GM12878 (cell line): ENCODE measurements at regions not wholly inside any gene's neighbourhood (a gene's known extent, or its start where the extent isn't known, plus 50 kb on each side); places are given as distances from the start of the nearest gene placed in this dataset.

Source experiments
- ATAC-seq: fragments of 200-7000 bp; cut with Tn5 transposase; 3 replicates; pipeline ENCODE4 v1.9.1; 2020; ENCODE audit warnings: mild to moderate bottlenecking, moderate library complexity
- BruUV-seq: library from RNA; stranded (reverse); fragments of 400-500 nt; replicated peaks from 2 replicates; lab custom pipeline; 2021; lab: Mats Ljungman, UMichigan
- CTCF ChIA-PET: fragments of 300-600 bp; sonication (Branson Sonifier 250); formaldehyde crosslinking; extraction: SDS; loops from one replicate; lab custom pipeline; 2021; ENCODE audit warnings: inconsistent platforms; lab: Yijun Ruan, JAX
- POLR2A ChIA-PET: fragments of 350-600 bp; formaldehyde crosslinking; extraction: SDS; loops from one replicate; lab custom pipeline; 2021; ENCODE audit warnings: inconsistent platforms; lab: Charles Lee
- RAD21 ChIA-PET: fragments of 300-600 bp; sonication (Branson Sonifier 250); formaldehyde crosslinking; loops from one replicate; lab custom pipeline; 2023; ENCODE audit warnings: antibody characterized with exemption; ENCODE audit not compliant: unreplicated experiment; lab: Charles Lee
- SMC1A ChIA-PET: fragments of 300-600 bp; sonication (Branson Sonifier 250); formaldehyde crosslinking; loops from one replicate; lab custom pipeline; 2023; ENCODE audit not compliant: unreplicated experiment, uncharacterized antibody; lab: Charles Lee
- DNase-seq: peaks from one replicate; pipeline ENCODE4 v3.0.0-alpha.2; 2011; ENCODE audit warnings: low read depth, low spot score
- FAIRE-seq: peaks from 3 replicates; lab custom pipeline; 2011; peaks lifted over from hg19 to GRCh38; lab: Jason Lieb, UNC
- H2AFZ ChIP-seq: 2 replicates; pipeline ENCODE4 v1.6.0; 2011; ENCODE audit warnings: low read depth, low read length, control low read depth; ENCODE audit not compliant: control insufficient read depth
- H3K27ac ChIP-seq: 2 replicates; pipeline ENCODE4 v1.5.1; 2011; ENCODE audit warnings: control low read depth; ENCODE audit not compliant: control insufficient read depth, insufficient read depth
- H3K27me3 ChIP-seq, 2 experiments: replicated peaks in 1 of 2; 2 replicates each; pipeline versions ENCODE4 v1.6.0 to v1.6.1; 2011; ENCODE audit warnings: low read length in 1 of 2; ENCODE audit not compliant: control insufficient read depth in 2 of 2, insufficient read depth in 2 of 2
- H3K36me3 ChIP-seq, 2 experiments: 2 replicates each; pipeline ENCODE4 v1.5.1; 2011; ENCODE audit warnings: low read length in 1 of 2; ENCODE audit not compliant: control insufficient read depth in 2 of 2, insufficient read depth in 2 of 2
- H3K4me1 ChIP-seq: 2 replicates; pipeline ENCODE4 v1.6.1; 2011; ENCODE audit warnings: mild to moderate bottlenecking, low read length, moderate library complexity, mixed read lengths; ENCODE audit not compliant: control insufficient read depth, insufficient read depth
- H3K4me2 ChIP-seq: 2 replicates; pipeline ENCODE4 v1.6.0; 2011; ENCODE audit warnings: control low read depth; ENCODE audit not compliant: control insufficient read depth, insufficient read depth
- H3K4me3 ChIP-seq: fragments of 200-600 bp; sonication (generic); 2 replicates; pipeline ENCODE4 v1.5.1; 2016
- H3K79me2 ChIP-seq: 2 replicates; pipeline ENCODE4 v1.6.0; 2011; ENCODE audit warnings: low read length; ENCODE audit not compliant: control insufficient read depth, insufficient read depth
- H3K9ac ChIP-seq: 2 replicates; pipeline ENCODE4 v1.8.0; 2011; ENCODE audit warnings: low read length, control low read depth, mixed read lengths; ENCODE audit not compliant: control insufficient read depth, insufficient read depth
- H3K9me3 ChIP-seq: replicated peaks from 3 replicates; pipeline ENCODE4 v1.5.1; 2011; ENCODE audit warnings: mild to moderate bottlenecking, low read length; ENCODE audit not compliant: control insufficient read depth, insufficient read depth
- H4K20me1 ChIP-seq: 2 replicates; pipeline ENCODE4 v1.6.0; 2011; ENCODE audit not compliant: control insufficient read depth, insufficient read depth
- BACH1 ChIP-seq: fragments of 450-650 bp; IDR thresholded peaks from 2 replicates; pipeline ENCODE4 v1.6.1; 2017; ENCODE audit warnings: mild to moderate bottlenecking, borderline replicate concordance
- CEBPZ ChIP-seq: fragments of 150-350 bp; IDR thresholded peaks from 2 replicates; pipeline ENCODE4 v1.6.1; 2016; ENCODE audit warnings: low read depth, low read length
- NFYA ChIP-seq: IDR thresholded peaks from 2 replicates; pipeline ENCODE4 v1.6.1; 2011; ENCODE audit warnings: low read depth, mild to moderate bottlenecking, low read length, improper control_type of control experiment, borderline replicate concordance
- POLR2AphosphoS5 ChIP-seq: IDR thresholded peaks from 2 replicates; pipeline ENCODE4 v1.6.1; 2011; ENCODE audit warnings: mild to moderate bottlenecking, low read length, inconsistent platforms
- RB1 ChIP-seq: fragments of 450-650 bp; formaldehyde crosslinking; IDR thresholded peaks from 2 replicates; pipeline ENCODE4 v1.6.1; 2017; ENCODE audit warnings: mild to moderate bottlenecking, borderline replicate concordance
- RUNX3 ChIP-seq: IDR thresholded peaks from 2 replicates; pipeline ENCODE4 v1.6.1; 2012; ENCODE audit warnings: low read length, inconsistent platforms
- WRNIP1 ChIP-seq: IDR thresholded peaks from 2 replicates; pipeline ENCODE4 v1.6.1; 2011; ENCODE audit warnings: low read depth, low read length, improper control_type of control experiment, borderline replicate concordance
- WGBS: methylation state at CpG from one replicate; pipeline ENCODE4 v1.1.6; 2016; ENCODE audit warnings: low lambda C conversion rate; ENCODE audit not compliant: insufficient replicate concordance, insufficient coverage; ENCODE audit errors: missing lambda C conversion rate; 5-methylcytosine and 5-hydroxymethylcytosine counted together
- in situ Hi-C: fragments of 300-500 bp; cut with MboI; formaldehyde crosslinking; loops from 9 replicates; pipeline ENCODE4 v1.14.3; 2018; ENCODE audit warnings: mixed read lengths
- intact Hi-C: fragments of 100-400 bp; cut with micrococcal nuclease; formaldehyde crosslinking; loops from one replicate; pipeline ENCODE4 v1.14.2; 2022; ENCODE audit not compliant: unreplicated experiment

GRCh38 chr5:128757196-128757959, 207.9 kb upstream of the SLC27A6 start:
- WGBS = 10% methylated on average over 3 of the region's 3 CpGs
- no peaks in the 10 kb centered on the region for H3K36me3 ChIP-seq
- no peak overlapping the region for H2AFZ ChIP-seq
- no peaks in the 10 kb centered on the region for H3K4me1 ChIP-seq
- TF ChIP-seq RUNX3 (no peak), CEBPZ (no peak), BACH1 (no peak), POLR2AphosphoS5 (no peak), WRNIP1 (no peak), RB1 (no peak), NFYA (no peak)
- FAIRE-seq (no peak), ATAC-seq (no peak), DNase-seq (no peak)
- H3K27me3 ChIP-seq = no peaks in the 10 kb centered on the region
- no peak overlapping the region for H3K4me2 ChIP-seq
- no TSS peak for BruUV-seq
- intact Hi-C loops (no loop called here), in situ Hi-C loops (no loop called here)
- H4K20me1 ChIP-seq = no peaks in the 10 kb centered on the region
- H3K9ac ChIP-seq = no peak overlapping the region
- ChIA-PET CTCF (no interaction called here), POLR2A (no interaction called here), RAD21 (no interaction called here), SMC1A (interaction anchor here (1.3 kb wide), 1 partner anchor 21 kb away, joined by 4 read pairs; no protein-coding TSS in a partner anchor)
- H3K79me2 ChIP-seq = no peaks in the 10 kb centered on the region
- no peaks in the 10 kb centered on the region for H3K9me3 ChIP-seq
- H3K27ac ChIP-seq = no peak overlapping the region
- no peak overlapping the region for H3K4me3 ChIP-seq
